HEK293 (cell line): ENCODE measurements at regions not wholly inside any gene's neighbourhood (a gene's known extent, or its start where the extent isn't known, plus 50 kb on each side); places are given as distances from the start of the nearest gene placed in this dataset.

Source experiments
- CTCF ChIA-PET: fragments of 350-600 bp; formaldehyde crosslinking; extraction: SDS; loops from one replicate; lab custom pipeline; 2021; ENCODE audit warnings: antibody characterized with exemption; lab: Yijun Ruan, JAX
- POLR2A ChIA-PET: fragments of 300-600 bp; formaldehyde crosslinking; extraction: SDS; loops from one replicate; lab custom pipeline; 2020; ENCODE audit warnings: antibody characterized with exemption, inconsistent platforms; lab: Yijun Ruan, JAX
- H3K27ac ChIP-seq: fragments of 200-500 bp; sonication (Bioruptor generic); 2 replicates; pipeline ENCODE4 v1.5.1; 2014; ENCODE audit warnings: low read depth, low read length, control low read depth, inconsistent platforms; ENCODE audit errors: extremely low read depth
- H3K36me3 ChIP-seq, 2 experiments: fragments of 200-500 bp in 1 of 2; sonication (Bioruptor generic) in 1 of 2; 1 replicate in 1 of 2; 2 replicates in 1 of 2; pipeline ENCODE4 v1.5.1; 2014 to 2017; ENCODE audit warnings: inconsistent platforms in 2 of 2, low read length in 2 of 2; ENCODE audit not compliant: control insufficient read depth in 2 of 2, insufficient read depth in 1 of 2
- H3K4me1 ChIP-seq: fragments of 200-500 bp; sonication (Bioruptor generic); 2 replicates; pipeline ENCODE4 v1.5.1; 2014; ENCODE audit warnings: mild to moderate bottlenecking, low read length, inconsistent platforms; ENCODE audit not compliant: control insufficient read depth, insufficient read depth
- H3K4me3 ChIP-seq: 2 replicates; pipeline ENCODE4 v1.5.1; 2011; ENCODE audit warnings: low read depth, mild to moderate bottlenecking, control low read depth, low read length, moderate library complexity
- H3K9me3 ChIP-seq: fragments of 200-500 bp; sonication (Bioruptor generic); 2 replicates; pipeline ENCODE4 v1.5.1; 2014; ENCODE audit warnings: low read depth, low read length, inconsistent platforms; ENCODE audit not compliant: control insufficient read depth, insufficient read depth
- GLIS1 ChIP-seq: fragments of 450-650 bp; formaldehyde crosslinking; IDR thresholded peaks from 2 replicates; pipeline ENCODE4 v1.5.1; 2016; ENCODE audit warnings: missing biosample characterization, missing genetic modification characterization
- KLF7 ChIP-seq: fragments of 450-650 bp; formaldehyde crosslinking; IDR thresholded peaks from 2 replicates; pipeline ENCODE4 v1.5.1; 2016; ENCODE audit warnings: missing biosample characterization, missing genetic modification characterization, borderline replicate concordance
- KLF9 ChIP-seq: fragments of 450-650 bp; formaldehyde crosslinking; IDR thresholded peaks from 2 replicates; pipeline ENCODE4 v1.5.1; 2016; ENCODE audit warnings: missing biosample characterization, missing genetic modification characterization, low read depth
- MEIS1 ChIP-seq: sonication (generic); formaldehyde crosslinking; IDR thresholded peaks from 2 replicates; pipeline ENCODE4 v1.8.1; 2022; ENCODE audit warnings: missing genetic modification reagents, mild to moderate bottlenecking, borderline replicate concordance
- PRDM2 ChIP-seq: fragments of 450-650 bp; formaldehyde crosslinking; IDR thresholded peaks from 2 replicates; pipeline ENCODE4 v1.5.1; 2016; ENCODE audit warnings: missing biosample characterization, missing genetic modification characterization, borderline replicate concordance
- YY1 ChIP-seq: fragments of 450-650 bp; formaldehyde crosslinking; IDR thresholded peaks from 2 replicates; pipeline ENCODE4 v1.5.1; 2018; ENCODE audit warnings: missing biosample characterization, missing genetic modification characterization
- ZBTB10 ChIP-seq: fragments of 450-650 bp; formaldehyde crosslinking; IDR thresholded peaks from 2 replicates; pipeline ENCODE4 v1.5.1; 2016; ENCODE audit warnings: missing biosample characterization, missing genetic modification characterization
- ZEB2 ChIP-seq: fragments of 450-650 bp; formaldehyde crosslinking; IDR thresholded peaks from 2 replicates; pipeline ENCODE4 v1.5.1; 2016; ENCODE audit warnings: missing biosample characterization, missing genetic modification characterization
- ZNF169 ChIP-seq: fragments of 450-650 bp; formaldehyde crosslinking; IDR thresholded peaks from 2 replicates; pipeline ENCODE4 v1.5.1; 2016; ENCODE audit warnings: missing biosample characterization, missing genetic modification characterization
- ZNF544 ChIP-seq: fragments of 450-650 bp; formaldehyde crosslinking; IDR thresholded peaks from 2 replicates; pipeline ENCODE4 v1.5.0; 2017; ENCODE audit warnings: missing biosample characterization, missing genetic modification characterization
- ZNF585B ChIP-seq: fragments of 450-650 bp; formaldehyde crosslinking; IDR thresholded peaks from 2 replicates; pipeline ENCODE4 v1.5.1; 2016; ENCODE audit warnings: missing biosample characterization, missing genetic modification characterization
- ZNF621 ChIP-seq: fragments of 450-650 bp; formaldehyde crosslinking; IDR thresholded peaks from 2 replicates; pipeline ENCODE4 v1.5.1; 2017; ENCODE audit warnings: missing biosample characterization, missing genetic modification characterization
- ZNF654 ChIP-seq: fragments of 450-650 bp; formaldehyde crosslinking; IDR thresholded peaks from 2 replicates; pipeline ENCODE4 v1.5.1; 2016; ENCODE audit warnings: low read depth, missing biosample characterization, missing genetic modification characterization
- ZNF768 ChIP-seq: fragments of 450-650 bp; formaldehyde crosslinking; IDR thresholded peaks from 2 replicates; pipeline ENCODE4 v1.5.1; 2018; ENCODE audit warnings: missing biosample characterization, mild to moderate bottlenecking, missing genetic modification characterization
- TF ChIP-seq, protein P1 (sequence below): fragments of 450-650 bp; formaldehyde crosslinking; IDR thresholded peaks from 2 replicates; pipeline ENCODE4 v1.5.1; 2017; ENCODE audit warnings: missing biosample characterization, missing genetic modification characterization
- TF ChIP-seq, protein P2 (sequence below): fragments of 450-650 bp; formaldehyde crosslinking; IDR thresholded peaks from 2 replicates; pipeline ENCODE4 v1.5.1; 2016; ENCODE audit warnings: missing biosample characterization, missing genetic modification characterization
- TF ChIP-seq, protein P3 (sequence below): fragments of 450-650 bp; formaldehyde crosslinking; IDR thresholded peaks from 2 replicates; pipeline ENCODE4 v1.5.1; 2016; ENCODE audit warnings: missing biosample characterization, missing genetic modification characterization, borderline replicate concordance

- H3K4me1 ChIP-seq = no peaks in the 10 kb centered on the region
- H3K27ac ChIP-seq = no peak overlapping the region
- no peak overlapping the region for H3K4me3 ChIP-seq
- no peaks in the 10 kb centered on the region for H3K36me3 ChIP-seq
- ChIA-PET POLR2A (interaction anchor here (0.7 kb wide), 1 partner anchor 131 kb away, joined by 3 read pairs; the partner anchor contains the start of gene AHR), CTCF (interaction anchor here (0.6 kb wide), 1 partner anchor 474 kb away, joined by 3 read pairs; no protein-coding TSS in a partner anchor)
- no peaks in the 10 kb centered on the region for H3K9me3 ChIP-seq
- TF ChIP-seq ZNF621 (tag by site-specific recombination) (no peak), ZNF585B (no peak), KLF9 (tag by site-specific recombination) (no peak), YY1 (tag by site-specific recombination) (no peak), ZNF544 (tag by site-specific recombination) (no peak), ZNF169 (no peak)
- TF ChIP-seq, protein P1, sequence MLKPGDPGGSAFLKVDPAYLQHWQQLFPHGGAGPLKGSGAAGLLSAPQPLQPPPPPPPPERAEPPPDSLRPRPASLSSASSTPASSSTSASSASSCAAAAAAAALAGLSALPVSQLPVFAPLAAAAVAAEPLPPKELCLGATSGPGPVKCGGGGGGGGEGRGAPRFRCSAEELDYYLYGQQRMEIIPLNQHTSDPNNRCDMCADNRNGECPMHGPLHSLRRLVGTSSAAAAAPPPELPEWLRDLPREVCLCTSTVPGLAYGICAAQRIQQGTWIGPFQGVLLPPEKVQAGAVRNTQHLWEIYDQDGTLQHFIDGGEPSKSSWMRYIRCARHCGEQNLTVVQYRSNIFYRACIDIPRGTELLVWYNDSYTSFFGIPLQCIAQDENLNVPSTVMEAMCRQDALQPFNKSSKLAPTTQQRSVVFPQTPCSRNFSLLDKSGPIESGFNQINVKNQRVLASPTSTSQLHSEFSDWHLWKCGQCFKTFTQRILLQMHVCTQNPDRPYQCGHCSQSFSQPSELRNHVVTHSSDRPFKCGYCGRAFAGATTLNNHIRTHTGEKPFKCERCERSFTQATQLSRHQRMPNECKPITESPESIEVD (tag by site-specific recombination) = no peak
- TF ChIP-seq, protein P2, sequence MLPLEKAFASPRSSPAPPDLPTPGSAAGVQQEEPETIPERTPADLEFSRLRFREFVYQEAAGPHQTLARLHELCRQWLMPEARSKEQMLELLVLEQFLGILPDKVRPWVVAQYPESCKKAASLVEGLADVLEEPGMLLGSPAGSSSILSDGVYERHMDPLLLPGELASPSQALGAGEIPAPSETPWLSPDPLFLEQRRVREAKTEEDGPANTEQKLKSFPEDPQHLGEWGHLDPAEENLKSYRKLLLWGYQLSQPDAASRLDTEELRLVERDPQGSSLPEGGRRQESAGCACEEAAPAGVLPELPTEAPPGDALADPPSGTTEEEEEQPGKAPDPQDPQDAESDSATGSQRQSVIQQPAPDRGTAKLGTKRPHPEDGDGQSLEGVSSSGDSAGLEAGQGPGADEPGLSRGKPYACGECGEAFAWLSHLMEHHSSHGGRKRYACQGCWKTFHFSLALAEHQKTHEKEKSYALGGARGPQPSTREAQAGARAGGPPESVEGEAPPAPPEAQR (tag by site-specific recombination) = no peak
Observed at GRCh38 chr7:17166824-17167379, 131.6 kb upstream of the AHR start.

DNA sequence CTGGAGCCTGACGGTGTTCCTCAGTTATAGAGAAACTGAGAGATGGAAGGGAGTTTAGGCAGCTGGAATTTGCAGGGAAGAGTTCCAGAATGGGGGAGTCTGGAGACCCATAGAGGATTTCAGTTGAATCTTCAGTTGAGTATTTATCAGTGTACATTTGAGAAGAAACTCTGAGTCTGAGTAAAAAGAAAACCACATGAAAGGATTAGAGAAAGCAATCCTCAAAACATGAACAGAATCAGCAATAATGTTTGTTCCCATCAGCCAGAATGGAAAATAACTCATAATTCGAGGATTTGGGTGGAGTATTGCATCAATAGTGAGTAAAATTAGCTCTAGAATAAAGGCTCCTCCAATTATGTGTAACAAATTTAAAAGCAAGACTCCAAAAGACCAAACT, 130.0 kb upstream of the AHR start:
- ChIA-PET POLR2A (no interaction called here), CTCF (interaction anchor here (0.7 kb wide), 1 partner anchor 1612 kb away, joined by 4 read pairs; no protein-coding TSS in a partner anchor)
- H3K9me3 ChIP-seq = no peaks in the 10 kb centered on the region
- no peak overlapping the region for H3K27ac ChIP-seq
- TF ChIP-seq ZBTB10 (tag by site-specific recombination) = no peak
- TF ChIP-seq MEIS1 (CRISPR knock-in tag) = no peak
- TF ChIP-seq GLIS1 = no peak
- no peak for TF ChIP-seq ZNF654 (tag by site-specific recombination)
- no peak for TF ChIP-seq KLF7 (tag by site-specific recombination)
- TF ChIP-seq ZEB2 (tag by site-specific recombination) = no peak
- TF ChIP-seq, protein P3, sequence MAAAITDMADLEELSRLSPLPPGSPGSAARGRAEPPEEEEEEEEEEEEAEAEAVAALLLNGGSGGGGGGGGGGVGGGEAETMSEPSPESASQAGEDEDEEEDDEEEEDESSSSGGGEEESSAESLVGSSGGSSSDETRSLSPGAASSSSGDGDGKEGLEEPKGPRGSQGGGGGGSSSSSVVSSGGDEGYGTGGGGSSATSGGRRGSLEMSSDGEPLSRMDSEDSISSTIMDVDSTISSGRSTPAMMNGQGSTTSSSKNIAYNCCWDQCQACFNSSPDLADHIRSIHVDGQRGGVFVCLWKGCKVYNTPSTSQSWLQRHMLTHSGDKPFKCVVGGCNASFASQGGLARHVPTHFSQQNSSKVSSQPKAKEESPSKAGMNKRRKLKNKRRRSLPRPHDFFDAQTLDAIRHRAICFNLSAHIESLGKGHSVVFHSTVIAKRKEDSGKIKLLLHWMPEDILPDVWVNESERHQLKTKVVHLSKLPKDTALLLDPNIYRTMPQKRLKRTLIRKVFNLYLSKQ = no peak
- TF ChIP-seq PRDM2 = no peak
- TF ChIP-seq ZNF768 (tag by site-specific recombination) = no peak
- no peak overlapping the region for H3K4me3 ChIP-seq
- no peaks in the 10 kb centered on the region for H3K36me3 ChIP-seq
- no peaks in the 10 kb centered on the region for H3K4me1 ChIP-seq
